NT2/D1 (cell line): ENCODE measurements at regions not wholly inside any gene's neighbourhood (a gene's known extent, or its start where the extent isn't known, plus 50 kb on each side); places are given as distances from the start of the nearest gene placed in this dataset.

ENCODE experiments used
- SUZ12 ChIP-seq: IDR thresholded peaks from 2 replicates; pipeline ENCODE4 v1.6.1; 2011; ENCODE audit not compliant: insufficient read length, insufficient read depth; ENCODE audit errors: extremely low read depth
- YY1 ChIP-seq: IDR thresholded peaks from 2 replicates; pipeline ENCODE4 v1.6.1; 2011; ENCODE audit not compliant: insufficient read length, insufficient read depth
- ZNF274 ChIP-seq: IDR thresholded peaks from 2 replicates; pipeline ENCODE4 v1.6.1; 2011; ENCODE audit warnings: mild to moderate bottlenecking, low read depth, low read length

DNA sequence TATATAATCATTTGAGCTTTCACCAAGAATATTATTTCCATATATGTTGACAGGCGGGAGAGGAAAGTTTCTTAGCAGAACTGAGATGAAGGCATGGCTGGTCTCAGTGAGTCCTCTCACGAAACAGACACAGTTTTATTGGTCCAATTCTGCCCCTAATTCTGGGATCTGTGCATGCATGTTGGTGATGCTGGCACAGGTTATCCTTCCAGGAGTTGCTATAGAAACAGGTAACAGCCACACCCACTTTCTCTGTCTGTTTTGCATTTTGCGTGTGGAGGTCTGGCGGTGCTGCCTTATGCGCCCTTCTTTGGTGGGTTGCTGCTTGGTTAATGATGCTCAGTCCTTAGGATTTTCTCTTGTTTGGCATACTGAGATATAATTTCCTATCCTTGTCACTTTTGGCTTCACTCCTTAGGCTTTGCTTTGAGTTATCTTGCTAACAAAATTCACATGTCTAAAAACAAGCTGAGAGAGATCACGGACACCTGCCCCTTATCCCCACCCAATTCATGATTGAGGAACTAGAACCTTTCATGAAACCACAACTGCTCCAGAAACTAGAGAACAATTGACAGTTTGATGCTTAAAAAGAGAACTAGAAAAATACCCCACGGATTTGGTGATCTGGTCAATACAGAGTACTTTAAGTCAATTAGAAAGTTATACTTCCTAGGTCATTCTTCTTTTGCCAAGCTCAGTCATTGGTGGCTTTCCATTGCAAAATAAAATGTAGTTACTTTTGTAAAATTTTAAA is 189.3 kb downstream of the FAT3 start:
- TF ChIP-seq YY1: no peak
- TF ChIP-seq ZNF274: no peak
- TF ChIP-seq SUZ12: no peak
